Dendritic cell treated with granulocyte-macrophage colony-stimulating factor and Interleukin-4, amounts not matched to agents 40 ng/mL and 50 ng/mL, for 4 days (primary cell): ENCODE measurements at regions not wholly inside any gene's neighbourhood (a gene's known extent, or its start where the extent isn't known, plus 50 kb on each side); places are given as distances from the start of the nearest gene placed in this dataset.
A peak's percentile ranks its signal among the peaks of the same experiment; 100 is the strongest.
"Not testable (repeated sequence)": the region's sequence is repeated elsewhere in the genome, so short reads cannot be mapped to it uniquely, and the experiment has no call there.

Experiments used
- H3K27ac Mint-ChIP-seq: one replicate; pipeline ENCODE4 v1.8.0; 2022; ENCODE audit warnings: mild to moderate bottlenecking, mixed read lengths
- H3K27me3 Mint-ChIP-seq: one replicate; pipeline ENCODE4 v1.8.0; 2022; ENCODE audit warnings: mild to moderate bottlenecking, mixed read lengths
- H3K36me3 Mint-ChIP-seq: one replicate; pipeline ENCODE4 v1.8.0; 2022; ENCODE audit warnings: low read depth, mixed read lengths
- H3K4me1 Mint-ChIP-seq: one replicate; pipeline ENCODE4 v1.8.0; 2022; ENCODE audit warnings: low read depth, mixed read lengths
- H3K4me3 Mint-ChIP-seq: one replicate; pipeline ENCODE4 v1.8.0; 2022; ENCODE audit warnings: mild to moderate bottlenecking, moderate library complexity, mixed read lengths
- H3K9me3 Mint-ChIP-seq: one replicate; pipeline ENCODE4 v1.8.0; 2022; ENCODE audit warnings: mixed read lengths
- intact Hi-C: fragments of 100-400 bp; cut with micrococcal nuclease; formaldehyde crosslinking; loops from one replicate; pipeline ENCODE4 v1.15.0; 2022

DNA sequence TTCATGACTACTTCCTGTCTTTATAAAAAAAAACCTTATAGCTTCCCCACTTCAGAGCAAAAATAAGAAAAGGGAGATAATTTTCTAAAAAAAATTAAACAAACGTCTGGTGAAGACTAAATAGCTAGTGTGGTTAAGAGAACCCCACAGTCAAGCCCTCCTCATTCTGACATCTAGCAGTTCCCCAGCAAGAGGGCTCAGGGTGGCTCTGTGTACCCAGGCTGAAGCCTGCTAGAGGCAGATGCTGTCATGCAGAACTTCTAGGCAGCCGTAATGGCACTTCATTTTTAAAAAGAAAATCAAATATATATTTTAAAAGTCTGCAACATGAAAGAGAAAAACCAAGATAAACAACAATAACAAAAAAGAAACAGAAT lies 223.1 kb upstream of the KLF14 start:
- Mint-ChIP-seq H3K4me1 (peaks cover 68% of the 10 kb centered on the region), H3K27ac (peak overlapping the region; percentile 72), H3K9me3 (no peaks in the 10 kb centered on the region), H3K36me3 (peaks cover 53% of the 10 kb centered on the region), H3K4me3 (no peak overlapping the region), H3K27me3 (no peaks in the 10 kb centered on the region)
- intact Hi-C loops: no loop called here

DNA sequence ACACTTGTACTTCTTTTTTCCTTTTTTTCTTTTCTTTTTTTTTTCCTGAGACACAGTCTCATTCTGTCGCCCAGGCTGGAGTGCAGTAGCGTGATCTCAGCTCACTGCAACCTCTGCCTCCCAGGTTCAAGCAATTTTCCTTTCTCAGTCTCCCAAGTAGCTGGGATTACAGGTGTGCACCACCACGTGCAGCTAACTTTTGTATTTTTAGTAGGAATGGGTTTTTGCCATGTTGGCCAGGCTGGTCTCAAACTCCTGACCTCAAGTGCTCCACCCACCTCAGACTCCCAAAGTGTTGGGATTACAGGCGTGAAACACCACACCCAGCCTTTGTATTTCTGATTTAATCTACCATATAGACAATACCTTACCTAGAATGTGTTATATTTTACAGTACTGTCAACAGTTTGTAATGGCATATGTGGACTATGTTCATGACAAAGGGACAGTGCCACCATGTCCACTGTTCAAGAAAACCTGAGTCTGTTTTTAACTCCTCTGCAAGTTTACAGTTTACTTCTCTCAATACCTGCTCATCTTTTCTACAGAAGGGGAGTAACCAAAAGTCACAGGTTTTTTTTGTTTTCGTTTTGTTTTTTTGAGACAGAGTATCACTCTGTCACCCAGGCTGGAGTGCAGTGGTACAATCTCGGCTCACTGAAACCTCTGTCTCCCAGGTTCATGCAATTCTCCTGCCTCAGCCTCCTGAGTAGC lies 223.9 kb upstream of the KLF14 start:
- H3K9me3 Mint-ChIP-seq, H3K27me3 Mint-ChIP-seq, H3K4me3 Mint-ChIP-seq, H3K27ac Mint-ChIP-seq, intact Hi-C loops: not testable (repeated sequence)
- peaks cover 61% of the 10 kb centered on the region for H3K36me3 Mint-ChIP-seq
- peaks cover 76% of the 10 kb centered on the region for H3K4me1 Mint-ChIP-seq

DNA sequence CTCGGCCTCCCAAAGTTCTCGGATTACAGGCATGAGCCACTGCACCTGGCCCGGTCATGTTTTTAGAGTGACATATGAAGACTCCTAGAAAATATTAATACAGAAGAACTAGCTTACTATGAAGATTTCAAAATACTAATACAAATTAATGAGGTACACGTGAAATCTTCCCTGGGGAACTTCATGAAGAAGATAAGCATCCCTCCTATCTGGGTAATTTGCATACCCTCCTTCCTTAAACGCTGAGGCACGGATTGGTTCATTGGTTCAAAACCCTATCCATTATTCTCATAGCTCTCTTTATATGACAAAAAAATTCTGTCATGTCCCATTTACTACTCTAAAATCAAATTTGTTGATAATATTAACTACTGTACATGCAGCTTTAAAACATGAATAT lies 224.8 kb upstream of the KLF14 start:
- H3K9me3 Mint-ChIP-seq: no peaks in the 10 kb centered on the region
- no peak overlapping the region for H3K27ac Mint-ChIP-seq
- H3K36me3 Mint-ChIP-seq: peaks cover 56% of the 10 kb centered on the region
- no peaks in the 10 kb centered on the region for H3K27me3 Mint-ChIP-seq
- H3K4me3 Mint-ChIP-seq: no peak overlapping the region
- intact Hi-C loops: no loop called here
- H3K4me1 Mint-ChIP-seq: peaks cover 85% of the 10 kb centered on the region

DNA sequence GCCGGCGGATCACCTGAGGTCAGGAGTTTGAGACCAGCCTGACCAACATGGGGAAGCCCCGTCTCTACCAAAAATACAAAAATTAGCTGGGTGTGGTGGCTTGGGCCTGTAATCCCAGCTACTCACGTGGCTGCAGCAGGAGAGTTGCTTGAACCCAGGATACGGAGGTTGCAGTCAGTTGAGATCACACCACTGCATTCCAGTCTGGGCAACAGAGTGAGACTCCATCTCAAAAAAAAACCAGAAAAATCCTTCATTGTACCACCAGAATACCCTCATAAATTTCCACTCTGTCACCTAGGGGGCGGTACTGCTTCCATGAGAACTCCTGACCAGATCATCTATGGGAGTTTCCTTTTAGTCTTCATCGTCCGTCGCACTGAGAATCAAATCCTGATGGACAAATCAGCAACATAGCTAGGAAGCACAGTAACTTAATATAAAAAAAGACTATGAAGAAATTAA lies 225.8 kb upstream of the KLF14 start:
- H3K4me3 Mint-ChIP-seq: peak overlapping the region; percentile 44

DNA sequence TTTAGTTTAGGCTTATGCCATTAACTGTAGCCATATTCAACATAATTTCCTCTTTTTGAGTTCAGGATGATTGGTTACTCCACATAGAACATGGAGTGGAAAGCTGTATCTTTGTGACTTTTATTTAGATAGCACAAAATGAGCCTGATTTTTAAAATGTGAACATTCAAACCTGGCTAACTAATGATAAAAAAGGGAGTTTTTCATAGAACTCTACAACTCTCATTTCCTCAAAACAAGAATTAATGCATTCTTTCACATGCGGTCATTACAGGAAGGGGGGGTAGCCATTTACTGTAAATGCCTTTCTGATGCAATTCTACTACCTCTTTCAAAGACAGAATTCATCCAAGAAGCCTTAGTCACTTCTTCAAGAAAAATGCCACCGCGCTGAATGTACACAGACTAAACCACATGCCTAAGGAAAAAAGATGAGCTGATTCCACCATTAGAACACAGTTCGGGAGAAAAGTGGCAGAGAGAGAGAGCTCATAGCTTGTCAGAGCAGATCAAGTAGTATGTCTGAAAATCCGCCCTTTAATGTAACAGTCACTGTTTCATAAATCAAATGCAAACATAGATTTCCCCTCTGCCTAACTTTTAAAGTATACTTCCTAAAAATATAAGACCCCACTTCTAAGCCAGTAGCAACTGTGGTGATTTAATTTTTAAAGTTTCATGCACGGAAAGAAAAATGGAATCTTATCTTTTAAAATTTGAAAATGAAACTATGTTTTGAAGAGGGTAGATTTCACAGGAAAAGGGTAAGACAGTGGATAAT lies 226.4 kb upstream of the KLF14 start:
- peaks cover 41% of the 10 kb centered on the region for H3K36me3 Mint-ChIP-seq
- no peaks in the 10 kb centered on the region for H3K27me3 Mint-ChIP-seq
- intact Hi-C loops: loop anchor here (1.0 to 5.0 kb wide), 3 partner anchors 17 to 47 kb away; no protein-coding TSS in a partner anchor
- peak overlapping the region; percentile 95 for H3K27ac Mint-ChIP-seq
- H3K9me3 Mint-ChIP-seq: no peaks in the 10 kb centered on the region
- peaks cover 71% of the 10 kb centered on the region for H3K4me1 Mint-ChIP-seq
- H3K4me3 Mint-ChIP-seq: peak overlapping the region; percentile 66

More for the DNA sequence above, 225.8 kb upstream of the KLF14 start:
- Mint-ChIP-seq H3K9me3 (no peaks in the 10 kb centered on the region), H3K4me1 (peaks cover 76% of the 10 kb centered on the region), H3K36me3 (peaks cover 47% of the 10 kb centered on the region), H3K27me3 (no peaks in the 10 kb centered on the region), H3K27ac (peak overlapping the region; percentile 95)
- intact Hi-C loops: loop anchor here (1.0 to 5.0 kb wide), 3 partner anchors 16 to 48 kb away; no protein-coding TSS in a partner anchor

DNA sequence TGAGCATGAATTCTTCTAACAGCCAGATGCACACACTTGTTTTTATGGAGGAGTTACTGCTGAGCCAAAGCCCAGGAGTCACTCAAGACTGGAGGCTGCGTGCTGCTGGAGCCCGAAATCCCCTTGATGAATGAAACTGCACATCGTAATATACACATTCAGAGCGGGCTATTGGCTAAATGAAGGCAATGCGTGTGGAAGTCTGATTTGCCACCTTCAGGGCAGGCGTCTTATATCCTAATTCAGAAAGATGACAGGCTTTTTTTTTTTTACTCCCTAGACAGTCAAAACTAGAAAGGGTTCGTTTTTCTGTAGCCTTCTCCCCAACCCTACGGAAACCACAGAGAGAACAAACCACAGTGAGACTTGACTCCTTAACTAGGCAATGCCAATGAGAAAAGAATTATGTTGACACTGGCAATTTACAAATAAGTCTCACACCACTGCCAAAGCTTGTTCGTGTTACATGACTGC lies 227.2 kb upstream of the KLF14 start:
- Mint-ChIP-seq H3K9me3 (no peaks in the 10 kb centered on the region), H3K4me1 (peaks cover 67% of the 10 kb centered on the region), H3K27ac (peak overlapping the region; percentile 95), H3K27me3 (no peaks in the 10 kb centered on the region), H3K4me3 (peak overlapping the region; percentile 66), H3K36me3 (peaks cover 42% of the 10 kb centered on the region)
- intact Hi-C loops: loop anchor here (5.0 kb wide), 1 partner anchor 46 kb away; no protein-coding TSS in a partner anchor

DNA sequence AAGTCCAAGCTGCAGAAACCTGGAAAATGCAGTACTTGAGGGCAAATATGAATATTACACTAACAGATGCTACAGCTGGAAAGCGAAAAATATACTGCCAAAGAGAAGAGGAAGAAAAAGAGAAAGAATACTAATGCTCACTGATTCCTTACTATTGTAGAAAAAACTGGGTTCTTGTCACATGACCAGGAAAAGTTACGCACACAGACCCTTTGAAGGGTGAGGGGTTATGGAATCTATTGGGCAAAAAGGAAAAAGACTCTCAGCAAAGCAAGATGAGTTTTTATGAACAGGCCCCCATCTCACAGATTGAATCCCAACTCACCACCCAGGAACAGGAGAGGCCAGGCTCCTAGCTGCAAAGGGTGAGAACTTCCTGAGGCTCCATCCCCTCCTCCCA lies 228.1 kb upstream of the KLF14 start:
- Mint-ChIP-seq H3K9me3 (no peaks in the 10 kb centered on the region), H3K27me3 (no peaks in the 10 kb centered on the region), H3K4me1 (peaks cover 58% of the 10 kb centered on the region), H3K36me3 (peaks cover 49% of the 10 kb centered on the region), H3K4me3 (no peak overlapping the region), H3K27ac (peak overlapping the region; percentile 95)
- intact Hi-C loops: loop anchor here (5.0 kb wide), 1 partner anchor 45 kb away; no protein-coding TSS in a partner anchor

DNA sequence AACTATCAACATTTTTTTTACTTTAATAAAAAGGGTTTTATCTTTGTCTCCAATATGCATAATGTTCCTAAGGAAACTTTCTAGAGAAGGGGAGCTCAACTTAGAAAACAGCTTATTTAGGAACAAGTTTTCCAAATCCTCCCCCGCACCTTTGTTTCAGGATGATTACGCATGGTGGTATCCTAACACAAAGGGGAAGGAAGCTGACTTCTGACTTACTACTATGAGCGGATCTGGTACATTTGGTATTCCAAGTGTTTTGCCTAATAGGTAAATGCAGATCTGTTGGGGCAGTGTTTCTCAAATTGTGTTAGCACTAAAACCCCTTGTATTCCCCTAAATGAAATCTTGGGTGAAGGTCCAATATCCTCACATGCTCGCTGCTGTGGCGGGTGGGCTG lies 229.3 kb upstream of the KLF14 start:
- Mint-ChIP-seq H3K9me3 (no peaks in the 10 kb centered on the region), H3K4me1 (peaks cover 50% of the 10 kb centered on the region), H3K36me3 (peaks cover 53% of the 10 kb centered on the region), H3K4me3 (no peak overlapping the region), H3K27me3 (no peaks in the 10 kb centered on the region), H3K27ac (peak overlapping the region; percentile 95)
- intact Hi-C loops: loop anchor here (5.0 kb wide), 1 partner anchor 44 kb away; no protein-coding TSS in a partner anchor

DNA sequence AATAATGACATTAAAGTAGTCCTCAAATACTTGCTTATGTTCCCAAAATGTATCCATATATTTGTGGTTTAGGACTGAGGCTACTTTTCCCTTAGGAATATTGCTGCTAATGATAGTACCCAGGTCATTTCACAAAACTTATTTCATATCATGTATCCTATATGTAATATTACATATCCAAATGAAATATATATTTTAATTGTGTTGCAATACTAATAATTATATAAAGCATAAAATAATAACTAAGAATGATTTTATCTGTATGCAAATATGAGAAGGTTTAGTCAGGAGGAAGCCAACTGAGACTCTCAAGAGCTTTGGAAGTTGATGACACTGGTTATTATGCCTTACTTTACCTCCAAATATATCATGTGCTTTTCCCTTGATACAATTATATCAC lies 231.5 kb upstream of the KLF14 start:
- Mint-ChIP-seq H3K27ac (no peak overlapping the region), H3K4me1 (peaks cover 37% of the 10 kb centered on the region), H3K36me3 (peaks cover 45% of the 10 kb centered on the region), H3K27me3 (no peaks in the 10 kb centered on the region), H3K4me3 (no peak overlapping the region), H3K9me3 (no peaks in the 10 kb centered on the region)
- intact Hi-C loops: no loop called here

DNA sequence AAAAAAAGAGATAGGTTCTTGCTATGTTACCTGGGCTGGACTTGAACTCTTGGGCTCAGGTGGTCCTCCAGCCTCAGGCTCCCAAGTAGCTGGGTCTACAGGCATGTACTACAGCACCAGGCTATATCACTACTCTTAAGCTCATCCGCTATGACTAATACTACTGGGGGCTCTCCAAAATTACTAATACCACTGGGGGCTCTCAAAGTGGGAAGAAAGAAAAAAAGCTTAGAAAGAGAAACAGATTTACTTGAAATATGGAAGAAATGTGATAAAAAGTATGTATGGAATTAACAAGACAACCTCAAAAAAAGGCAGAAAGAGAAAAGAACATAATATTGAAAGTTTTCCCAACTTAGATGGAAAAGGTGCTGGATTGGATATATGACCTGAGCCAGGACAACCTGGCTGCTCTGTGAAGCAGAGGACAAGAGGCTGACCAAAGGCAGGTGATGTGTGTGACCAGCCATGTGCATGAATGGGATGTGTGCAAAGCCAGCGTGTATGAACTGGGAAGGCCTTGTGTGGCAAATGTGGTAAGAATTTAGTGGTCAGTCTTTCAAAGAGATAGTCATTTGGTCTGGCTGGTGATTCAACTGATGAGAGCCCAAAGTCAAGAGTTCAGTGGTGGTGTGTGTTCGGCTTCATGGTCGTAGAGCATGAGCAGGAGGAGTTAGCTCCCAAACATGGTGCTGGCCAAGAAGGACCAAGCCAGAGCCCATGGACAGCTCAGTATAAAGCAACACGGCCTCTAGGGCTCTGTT lies 232.4 kb upstream of the KLF14 start:
- H3K36me3 Mint-ChIP-seq: peaks cover 53% of the 10 kb centered on the region
- H3K4me3 Mint-ChIP-seq: no peak overlapping the region
- peaks cover 37% of the 10 kb centered on the region for H3K4me1 Mint-ChIP-seq
- intact Hi-C loops: no loop called here
- no peaks in the 10 kb centered on the region for H3K9me3 Mint-ChIP-seq
- no peaks in the 10 kb centered on the region for H3K27me3 Mint-ChIP-seq
- H3K27ac Mint-ChIP-seq: no peak overlapping the region

DNA sequence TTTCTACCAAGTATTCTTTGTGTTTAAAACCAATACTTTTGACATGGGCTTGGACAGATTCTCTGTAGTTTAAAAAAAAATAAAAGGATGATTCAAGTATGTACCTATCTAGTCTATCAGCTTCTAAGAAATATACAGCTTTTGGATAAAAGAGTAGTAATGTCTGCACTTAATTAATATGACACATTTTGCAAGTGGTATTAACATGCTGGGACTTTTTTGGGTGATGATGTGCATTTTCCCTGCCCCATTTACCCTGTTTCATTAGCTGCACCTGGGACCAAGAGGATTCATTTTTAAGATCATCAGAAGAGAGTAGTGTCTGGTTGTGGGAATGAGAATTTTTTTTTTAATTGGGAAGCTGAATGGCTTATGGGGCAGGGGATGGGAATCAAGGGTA lies 236.2 kb upstream of the KLF14 start:
- Mint-ChIP-seq H3K27me3 (no peaks in the 10 kb centered on the region), H3K4me1 (peaks cover 35% of the 10 kb centered on the region), H3K9me3 (peaks cover 4% of the 10 kb centered on the region), H3K27ac (no peak overlapping the region), H3K36me3 (peaks cover 60% of the 10 kb centered on the region), H3K4me3 (no peak overlapping the region)
- intact Hi-C loops: no loop called here

DNA sequence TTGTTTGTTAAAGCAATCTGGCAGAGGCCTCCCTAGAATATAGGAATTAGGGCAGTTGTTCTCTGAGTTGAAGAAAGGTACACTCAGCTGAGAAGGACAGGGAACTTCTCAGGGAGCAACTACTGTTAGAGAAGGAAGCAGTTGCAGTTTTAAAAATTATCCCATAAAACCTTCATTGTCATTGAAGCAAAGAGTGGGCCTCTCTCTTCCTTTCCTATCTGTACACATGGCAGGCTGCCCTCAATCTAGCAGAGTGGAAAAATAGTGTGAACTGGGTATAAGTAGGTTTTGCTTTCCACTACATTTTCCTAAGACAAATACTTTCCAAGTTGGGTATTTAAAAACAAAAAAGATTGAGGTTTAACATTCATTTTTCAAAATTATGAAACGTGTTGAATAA lies 236.7 kb upstream of the KLF14 start:
- intact Hi-C loops: no loop called here
- Mint-ChIP-seq H3K4me1 (peaks cover 35% of the 10 kb centered on the region), H3K27me3 (no peaks in the 10 kb centered on the region), H3K4me3 (no peak overlapping the region), H3K36me3 (peaks cover 63% of the 10 kb centered on the region), H3K27ac (no peak overlapping the region), H3K9me3 (peaks cover 9% of the 10 kb centered on the region)

DNA sequence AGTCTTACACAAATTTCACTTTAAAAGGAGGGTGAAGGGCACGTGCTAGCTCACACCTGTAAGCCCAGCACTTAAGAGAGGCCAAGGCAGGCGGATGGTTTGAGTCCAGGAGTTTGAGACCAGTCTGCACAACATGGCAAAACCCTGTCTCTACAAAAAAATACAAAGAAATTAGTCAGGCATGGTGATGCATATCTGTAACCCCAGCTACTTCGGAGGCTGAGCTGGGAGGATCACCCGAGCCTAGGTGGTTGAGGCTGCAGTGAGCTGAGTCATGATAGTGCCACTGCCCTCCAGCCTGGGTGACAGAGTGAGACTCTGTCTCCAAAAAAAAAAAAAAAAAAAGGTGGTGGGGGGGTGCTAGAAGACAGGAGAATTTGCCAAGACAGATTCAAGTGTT lies 237.3 kb upstream of the KLF14 start:
- intact Hi-C loops: no loop called here
- peaks cover 63% of the 10 kb centered on the region for H3K36me3 Mint-ChIP-seq
- H3K4me1 Mint-ChIP-seq: peaks cover 35% of the 10 kb centered on the region
- H3K27ac Mint-ChIP-seq: no peak overlapping the region
- H3K4me3 Mint-ChIP-seq: no peak overlapping the region
- no peaks in the 10 kb centered on the region for H3K27me3 Mint-ChIP-seq
- peaks cover 11% of the 10 kb centered on the region for H3K9me3 Mint-ChIP-seq
